ENCODE measurements at regions not wholly inside any gene's neighbourhood (a gene's known extent, or its start where the extent isn't known, plus 50 kb on each side); places are given as distances from the start of the nearest gene placed in this dataset.
"Not testable (repeated sequence)": the region's sequence is repeated elsewhere in the genome, so short reads cannot be mapped to it uniquely, and the experiment has no call there.

DNA sequence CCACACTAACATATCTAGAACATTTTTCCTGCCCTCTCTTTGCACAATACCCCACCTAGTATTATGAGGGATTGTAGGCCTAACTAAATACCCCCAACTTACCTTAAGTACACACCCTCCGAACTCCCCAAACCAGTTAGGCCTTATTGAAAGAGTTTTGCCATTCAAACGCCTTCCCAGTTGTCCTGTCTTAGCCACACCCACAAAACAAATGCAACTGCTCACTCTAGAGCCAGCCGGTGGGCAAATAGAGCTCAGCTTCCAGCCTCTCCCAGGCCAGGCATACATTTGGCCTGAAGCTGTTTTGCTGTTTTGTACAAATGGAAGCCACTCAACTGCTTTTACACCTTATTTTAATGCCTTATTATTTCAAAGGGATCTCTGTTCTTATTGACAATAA, 224.2 kb upstream of the RUNX1 start:
- H3K36me3 ChIP-seq = no peaks in the 10 kb centered on the region
- ATAC-seq (no peak), DNase-seq (no peak)
- intact Hi-C loops (cut with DNase I; ENCODE audit: low total_unique reads) (no loop called here), in situ Hi-C loops (cut with MboI; ENCODE audit: low sequenced_read_pairs in 4 of 4) (no loop called here)
- no peaks in the 10 kb centered on the region for H3K27me3 ChIP-seq
- no peaks in the 10 kb centered on the region for H3K4me1 ChIP-seq
- H3K4me3 ChIP-seq = no peak overlapping the region
- TF ChIP-seq, protein P1, sequence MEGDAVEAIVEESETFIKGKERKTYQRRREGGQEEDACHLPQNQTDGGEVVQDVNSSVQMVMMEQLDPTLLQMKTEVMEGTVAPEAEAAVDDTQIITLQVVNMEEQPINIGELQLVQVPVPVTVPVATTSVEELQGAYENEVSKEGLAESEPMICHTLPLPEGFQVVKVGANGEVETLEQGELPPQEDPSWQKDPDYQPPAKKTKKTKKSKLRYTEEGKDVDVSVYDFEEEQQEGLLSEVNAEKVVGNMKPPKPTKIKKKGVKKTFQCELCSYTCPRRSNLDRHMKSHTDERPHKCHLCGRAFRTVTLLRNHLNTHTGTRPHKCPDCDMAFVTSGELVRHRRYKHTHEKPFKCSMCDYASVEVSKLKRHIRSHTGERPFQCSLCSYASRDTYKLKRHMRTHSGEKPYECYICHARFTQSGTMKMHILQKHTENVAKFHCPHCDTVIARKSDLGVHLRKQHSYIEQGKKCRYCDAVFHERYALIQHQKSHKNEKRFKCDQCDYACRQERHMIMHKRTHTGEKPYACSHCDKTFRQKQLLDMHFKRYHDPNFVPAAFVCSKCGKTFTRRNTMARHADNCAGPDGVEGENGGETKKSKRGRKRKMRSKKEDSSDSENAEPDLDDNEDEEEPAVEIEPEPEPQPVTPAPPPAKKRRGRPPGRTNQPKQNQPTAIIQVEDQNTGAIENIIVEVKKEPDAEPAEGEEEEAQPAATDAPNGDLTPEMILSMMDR (IDR thresholded peaks at IDR 0.05 in 4 of 5, conservative IDR thresholded peaks at IDR 0.05 in 1 of 5) = no peak
- TF ChIP-seq POLR2A (IDR thresholded peaks at IDR 0.05) = no peak
- H3K27ac ChIP-seq = no peak overlapping the region
- no peaks in the 10 kb centered on the region for H3K9me3 ChIP-seq

DNA sequence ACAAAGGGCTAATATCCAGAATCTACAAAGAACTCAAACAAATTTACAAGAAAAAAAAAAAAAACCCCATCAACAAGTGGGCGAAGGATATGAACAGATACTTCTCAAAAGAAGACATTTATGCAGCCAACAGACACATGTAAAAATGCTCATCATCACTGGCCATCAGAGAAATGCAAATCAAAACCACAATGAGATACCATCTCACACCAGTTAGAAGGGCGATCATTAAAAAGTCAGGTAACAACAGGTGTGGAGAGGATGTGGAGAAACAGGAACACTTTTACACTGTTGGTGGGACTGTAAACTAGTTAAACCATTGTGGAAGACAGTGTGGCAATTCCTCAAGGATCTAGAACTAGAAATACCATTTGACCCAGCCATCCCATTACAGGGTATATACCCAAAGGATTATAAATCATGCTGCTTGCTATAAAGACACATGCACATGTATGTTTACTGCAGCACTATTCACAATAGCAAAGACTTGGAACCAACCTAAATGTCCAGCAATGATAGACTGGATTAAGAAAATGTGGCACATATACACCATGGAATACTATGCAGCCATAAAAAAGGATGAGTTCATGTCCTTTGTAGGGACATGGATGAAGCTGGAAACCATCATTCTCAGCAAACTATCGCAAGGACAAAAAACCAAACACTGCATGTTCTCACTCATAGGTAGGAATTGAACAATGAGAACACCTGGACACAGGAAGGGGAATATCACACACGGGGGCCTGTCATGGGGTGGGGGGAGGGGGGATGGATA, 222.4 kb upstream of the RUNX1 start:
- H3K36me3 ChIP-seq; DNase-seq; H3K4me3 ChIP-seq; H3K27me3 ChIP-seq; H3K4me1 ChIP-seq; intact Hi-C loops (cut with DNase I; ENCODE audit: low total_unique reads); in situ Hi-C loops (cut with MboI; ENCODE audit: low sequenced_read_pairs in 4 of 4); H3K27ac ChIP-seq; H3K9me3 ChIP-seq; ATAC-seq: not testable (repeated sequence)

DNA sequence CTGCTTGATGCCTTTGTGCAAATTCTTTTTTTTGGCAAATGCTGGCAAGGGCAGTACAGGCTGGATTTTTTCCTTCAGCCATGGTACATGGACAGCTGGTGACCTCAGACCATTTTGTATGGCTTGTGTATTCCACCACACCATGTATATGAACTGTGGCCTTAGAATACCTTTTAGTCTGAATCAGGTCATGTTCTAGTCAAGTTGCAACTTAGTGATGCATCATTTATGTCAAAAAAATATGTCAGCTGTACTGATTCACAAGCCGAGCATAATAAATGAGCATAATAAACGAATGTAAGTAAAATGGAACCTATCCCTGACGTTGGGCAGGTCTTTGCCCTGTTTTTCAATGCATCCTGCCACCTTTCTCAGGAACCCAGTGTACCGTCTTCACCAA, 219.7 kb upstream of the RUNX1 start:
- in situ Hi-C loops (cut with MboI; ENCODE audit: low sequenced_read_pairs in 4 of 4) = loop anchor here in 1 of 4 donors (10.0 kb wide), 1 partner anchor 214 kb away; no protein-coding TSS in a partner anchor
- no peak overlapping the region for H3K27ac ChIP-seq
- H3K27me3 ChIP-seq = no peaks in the 10 kb centered on the region
- intact Hi-C loops (cut with DNase I; ENCODE audit: low total_unique reads) = no loop called here
- no peak overlapping the region for H3K4me3 ChIP-seq
- TF ChIP-seq, protein P1 (IDR thresholded peaks at IDR 0.05 in 4 of 5, conservative IDR thresholded peaks at IDR 0.05 in 1 of 5) = no peak
- no peak for TF ChIP-seq POLR2A (IDR thresholded peaks at IDR 0.05)
- DNase-seq (no peak), ATAC-seq (no peak)
- H3K4me1 ChIP-seq = no peaks in the 10 kb centered on the region
- H3K9me3 ChIP-seq = no peaks in the 10 kb centered on the region
- H3K36me3 ChIP-seq = no peaks in the 10 kb centered on the region

DNA sequence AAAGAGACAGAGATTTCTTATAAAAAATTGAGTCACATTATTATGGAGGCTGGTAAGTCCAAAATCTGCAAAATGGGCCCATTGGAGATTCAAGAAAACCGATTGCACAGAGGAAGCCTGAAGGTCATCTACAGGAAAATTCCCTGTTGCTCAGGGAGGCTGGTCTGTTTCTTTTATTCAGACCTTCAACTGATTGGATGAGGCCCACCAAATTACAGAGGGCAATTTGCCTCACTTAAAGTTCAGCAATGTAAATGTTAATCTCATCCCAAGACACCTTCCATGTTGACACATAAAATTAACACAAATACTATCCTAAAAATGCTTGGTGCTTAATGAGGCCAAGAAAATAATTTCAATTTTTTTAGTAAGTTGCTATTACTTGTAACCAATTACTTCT, 219.2 kb upstream of the RUNX1 start:
- intact Hi-C loops (cut with DNase I; ENCODE audit: low total_unique reads) (no loop called here), in situ Hi-C loops (cut with MboI; ENCODE audit: low sequenced_read_pairs in 4 of 4) (loop anchor here in 1 of 4 donors (10.0 kb wide), 1 partner anchor 213 kb away; no protein-coding TSS in a partner anchor)
- TF ChIP-seq POLR2A (IDR thresholded peaks at IDR 0.05) = no peak
- TF ChIP-seq, protein P1 (IDR thresholded peaks at IDR 0.05 in 4 of 5, conservative IDR thresholded peaks at IDR 0.05 in 1 of 5) = no peak

DNA sequence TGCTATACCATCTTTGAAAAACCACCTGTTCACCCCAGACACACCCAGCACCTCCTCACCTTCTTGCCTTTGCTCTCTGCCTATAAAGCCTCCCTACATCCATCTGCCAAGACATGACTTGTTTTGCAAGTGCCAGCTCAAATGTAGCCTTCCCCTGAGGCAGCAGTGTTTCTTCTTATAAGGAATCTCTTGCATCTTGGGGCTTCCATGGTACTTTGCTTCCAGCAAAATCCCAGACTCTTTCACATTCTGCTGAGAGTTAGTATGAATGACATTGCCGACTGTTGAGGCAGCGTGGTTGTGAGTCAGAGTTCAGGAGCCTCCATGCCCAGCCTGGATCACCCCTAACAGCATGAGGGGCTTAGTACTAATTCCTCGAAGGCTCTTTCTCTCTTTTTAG, 217.4 kb upstream of the RUNX1 start:
- intact Hi-C loops (cut with DNase I; ENCODE audit: low total_unique reads) = no loop called here
- TF ChIP-seq, protein P1 (IDR thresholded peaks at IDR 0.05 in 4 of 5, conservative IDR thresholded peaks at IDR 0.05 in 1 of 5) = no peak
- TF ChIP-seq POLR2A (IDR thresholded peaks at IDR 0.05) = no peak
- Histone ChIP-seq H3K4me1 (no peaks in the 10 kb centered on the region), H3K36me3 (no peaks in the 10 kb centered on the region), H3K4me3 (no peak overlapping the region), H3K27me3 (no peaks in the 10 kb centered on the region), H3K9me3 (no peaks in the 10 kb centered on the region), H3K27ac (no peak overlapping the region)
- in situ Hi-C loops (cut with MboI; ENCODE audit: low sequenced_read_pairs in 4 of 4) = loop anchor here in 1 of 4 donors (10.0 kb wide), 1 partner anchor 212 kb away; no protein-coding TSS in a partner anchor
- no peak for ATAC-seq
- DNase-seq = no peak

More for the DNA sequence above, 219.2 kb upstream of the RUNX1 start:
- H3K9me3 ChIP-seq = no peaks in the 10 kb centered on the region
- DNase-seq (no peak), ATAC-seq (no peak)
- no peaks in the 10 kb centered on the region for H3K36me3 ChIP-seq
- no peak overlapping the region for H3K27ac ChIP-seq
- no peak overlapping the region for H3K4me3 ChIP-seq
- H3K4me1 ChIP-seq = no peaks in the 10 kb centered on the region
- H3K27me3 ChIP-seq = no peaks in the 10 kb centered on the region
